Activated CD4-positive, alpha-beta T cell treated with anti-CD3 and anti-CD28 coated beads for 36 hours (primary cell): ENCODE measurements at regions not wholly inside any gene's neighbourhood (a gene's known extent, or its start where the extent isn't known, plus 50 kb on each side); places are given as distances from the start of the nearest gene placed in this dataset.
A peak's percentile ranks its signal among the peaks of the same experiment; 100 is the strongest.

Experiments
- ATAC-seq: fragments of 200-7000 bp; cut with Tn5 transposase; one replicate; pipeline ENCODE4 v1.10.0; 2021; ENCODE audit warnings: mild to moderate bottlenecking, moderate library complexity
- CTCF ChIA-PET: fragments of 350-600 bp; sonication (Branson Sonifier 250); formaldehyde crosslinking; loops from one replicate; lab custom pipeline; 2021; ENCODE audit warnings: antibody characterized with exemption; lab: Charles Lee
- POLR2A ChIA-PET: fragments of 350-600 bp; sonication (Branson Sonifier 250); formaldehyde crosslinking; loops from one replicate; lab custom pipeline; 2021; ENCODE audit warnings: antibody characterized with exemption, inconsistent platforms; lab: Charles Lee
- DNase-seq: peaks from one replicate; pipeline ENCODE4 v3.0.0-alpha.2; 2020
- H3K27ac Mint-ChIP-seq: one replicate; pipeline ENCODE4 v1.8.0; 2021; ENCODE audit warnings: mixed read lengths
- H3K27me3 Mint-ChIP-seq: one replicate; pipeline ENCODE4 v1.8.0; 2021; ENCODE audit warnings: mixed read lengths
- H3K36me3 Mint-ChIP-seq: one replicate; pipeline ENCODE4 v1.8.0; 2021; ENCODE audit warnings: low read depth, mixed read lengths
- H3K4me1 Mint-ChIP-seq: one replicate; pipeline ENCODE4 v1.8.0; 2021; ENCODE audit warnings: mixed read lengths
- H3K4me3 Mint-ChIP-seq: one replicate; pipeline ENCODE4 v1.8.0; 2021; ENCODE audit warnings: mild to moderate bottlenecking, moderate library complexity, mixed read lengths
- H3K9me3 Mint-ChIP-seq: one replicate; pipeline ENCODE4 v1.8.0; 2021; ENCODE audit warnings: low read depth, mixed read lengths
- intact Hi-C, 2 experiments: fragments of 100-400 bp; cut with DNase I in 1 of 2; cut with micrococcal nuclease in 1 of 2; formaldehyde crosslinking; loops; one replicate each; pipeline versions ENCODE4 v1.14.2 to v1.15.1; 2022 to 2024; cut with DNase I, micrococcal nuclease

- peaks cover 13% of the 10 kb centered on the region for H3K27me3 Mint-ChIP-seq
- no peaks in the 10 kb centered on the region for H3K4me1 Mint-ChIP-seq
- H3K4me3 Mint-ChIP-seq, result no peak overlapping the region
- intact Hi-C loops, result no loop called here
- DNase-seq (no peak), ATAC-seq (no peak)
- no peaks in the 10 kb centered on the region for H3K36me3 Mint-ChIP-seq
- no peak overlapping the region for H3K27ac Mint-ChIP-seq
- H3K9me3 Mint-ChIP-seq, result no peaks in the 10 kb centered on the region
- CTCF ChIA-PET, result no interaction called here
- POLR2A ChIA-PET, result no interaction called here
Measured at GRCh38 chr10:120300513-120300912, 156.5 kb upstream of the PLPP4 start.

- ATAC-seq, result no peak
- no peaks in the 10 kb centered on the region for H3K9me3 Mint-ChIP-seq
- POLR2A ChIA-PET, result no interaction called here
- H3K27ac Mint-ChIP-seq, result no peak overlapping the region
- no peaks in the 10 kb centered on the region for H3K4me1 Mint-ChIP-seq
- DNase-seq, result no peak
- H3K4me3 Mint-ChIP-seq, result no peak overlapping the region
- CTCF ChIA-PET, result no interaction called here
- H3K36me3 Mint-ChIP-seq, result no peaks in the 10 kb centered on the region
- intact Hi-C loops, result no loop called here
- H3K27me3 Mint-ChIP-seq, result peaks cover 10% of the 10 kb centered on the region
Measured at GRCh38 chr10:120308589-120308988, 148.4 kb upstream of the PLPP4 start.

- H3K27ac Mint-ChIP-seq, result no peak overlapping the region
- H3K4me1 Mint-ChIP-seq, result no peaks in the 10 kb centered on the region
- H3K27me3 Mint-ChIP-seq, result peaks cover 4% of the 10 kb centered on the region
- CTCF ChIA-PET, result no interaction called here
- ATAC-seq (no peak), DNase-seq (no peak)
- H3K36me3 Mint-ChIP-seq, result no peaks in the 10 kb centered on the region
- intact Hi-C loops, result no loop called here
- no peak overlapping the region for H3K4me3 Mint-ChIP-seq
- POLR2A ChIA-PET, result no interaction called here
- H3K9me3 Mint-ChIP-seq, result no peaks in the 10 kb centered on the region
Measured at GRCh38 chr10:120313715-120314114, 143.3 kb upstream of the PLPP4 start.

- intact Hi-C loops, result no loop called here
Measured at GRCh38 chr10:120314442-120314841, 142.6 kb upstream of the PLPP4 start.

GRCh38 chr10:120318862-120319261 lies 138.2 kb upstream of the PLPP4 start:
- POLR2A ChIA-PET, result interaction anchor here (0.7 kb wide), 1 partner anchor 9 kb away, joined by 3 read pairs; no protein-coding TSS in a partner anchor
- ATAC-seq, result no peak
- H3K36me3 Mint-ChIP-seq, result no peaks in the 10 kb centered on the region
- H3K4me1 Mint-ChIP-seq, result no peaks in the 10 kb centered on the region
- H3K4me3 Mint-ChIP-seq, result no peak overlapping the region
- CTCF ChIA-PET, result no interaction called here
- H3K27ac Mint-ChIP-seq, result no peak overlapping the region
- intact Hi-C loops, result no loop called here
- H3K27me3 Mint-ChIP-seq, result peaks cover 16% of the 10 kb centered on the region
- no peaks in the 10 kb centered on the region for H3K9me3 Mint-ChIP-seq
- DNase-seq, result no peak

More at GRCh38 chr10:120314442-120314841, 142.6 kb upstream of the PLPP4 start:
- ChIA-PET CTCF (no interaction called here), POLR2A (no interaction called here)
- H3K36me3 Mint-ChIP-seq, result no peaks in the 10 kb centered on the region
- no peaks in the 10 kb centered on the region for H3K4me1 Mint-ChIP-seq
- no peak overlapping the region for H3K27ac Mint-ChIP-seq
- no peaks in the 10 kb centered on the region for H3K9me3 Mint-ChIP-seq
- no peak overlapping the region for H3K4me3 Mint-ChIP-seq
- H3K27me3 Mint-ChIP-seq, result peaks cover 2% of the 10 kb centered on the region
- DNase-seq (no peak), ATAC-seq (no peak)

GRCh38 chr10:120327675-120328074 lies 129.4 kb upstream of the PLPP4 start:
- H3K27ac Mint-ChIP-seq, result no peak overlapping the region
- intact Hi-C loops, result no loop called here
- CTCF ChIA-PET, result no interaction called here
- peaks cover 11% of the 10 kb centered on the region for H3K27me3 Mint-ChIP-seq
- no peak overlapping the region for H3K4me3 Mint-ChIP-seq
- POLR2A ChIA-PET, result no interaction called here
- no peaks in the 10 kb centered on the region for H3K36me3 Mint-ChIP-seq
- H3K9me3 Mint-ChIP-seq, result no peaks in the 10 kb centered on the region
- ATAC-seq (no peak), DNase-seq (no peak)
- no peaks in the 10 kb centered on the region for H3K4me1 Mint-ChIP-seq

- Mint-ChIP-seq H3K4me1 (no peaks in the 10 kb centered on the region), H3K27me3 (peaks cover 11% of the 10 kb centered on the region), H3K9me3 (no peaks in the 10 kb centered on the region), H3K36me3 (no peaks in the 10 kb centered on the region), H3K27ac (no peak overlapping the region), H3K4me3 (no peak overlapping the region)
- ATAC-seq, result no peak
- POLR2A ChIA-PET, result no interaction called here
- DNase-seq, result no peak
- CTCF ChIA-PET, result no interaction called here
- intact Hi-C loops, result no loop called here
Measured at GRCh38 chr10:120328647-120329046, 128.4 kb upstream of the PLPP4 start.

GRCh38 chr10:120335553-120335952 lies 121.5 kb upstream of the PLPP4 start:
- no peaks in the 10 kb centered on the region for H3K36me3 Mint-ChIP-seq
- CTCF ChIA-PET, result interaction anchor here (0.7 to 1.5 kb wide), 2 partner anchors 18 to 366 kb away, joined by 3 read pairs; no protein-coding TSS in a partner anchor
- POLR2A ChIA-PET, result no interaction called here
- no peaks in the 10 kb centered on the region for H3K4me1 Mint-ChIP-seq
- intact Hi-C loops, result loop anchor here in 1 of 2 experiments (5.0 kb wide), 1 partner anchor 728 kb away; no protein-coding TSS in a partner anchor
- ATAC-seq (no peak), DNase-seq (no peak)
- H3K4me3 Mint-ChIP-seq, result no peak overlapping the region
- H3K27ac Mint-ChIP-seq, result no peak overlapping the region
- H3K27me3 Mint-ChIP-seq, result peaks cover 11% of the 10 kb centered on the region
- no peaks in the 10 kb centered on the region for H3K9me3 Mint-ChIP-seq

GRCh38 chr10:120336306-120336910 lies 120.6 kb upstream of the PLPP4 start:
- ChIA-PET CTCF (interaction anchor here (0.8 to 1.3 kb wide), 17 partner anchors 10 to 650 kb away, joined by 3 to 13 read pairs (median 3); no protein-coding TSS in a partner anchor), POLR2A (no interaction called here)
- ATAC-seq (no peak), DNase-seq (no peak)
- Mint-ChIP-seq H3K4me1 (no peaks in the 10 kb centered on the region), H3K9me3 (no peaks in the 10 kb centered on the region), H3K27ac (no peak overlapping the region), H3K4me3 (no peak overlapping the region), H3K36me3 (no peaks in the 10 kb centered on the region), H3K27me3 (peaks cover 11% of the 10 kb centered on the region)
- intact Hi-C loops, result loop anchor here (2.0 to 5.0 kb wide), 3 partner anchors 116 to 729 kb away; no protein-coding TSS in a partner anchor

GRCh38 chr10:120336911-120337540 lies 120.0 kb upstream of the PLPP4 start:
- Mint-ChIP-seq H3K27ac (no peak overlapping the region), H3K4me1 (no peaks in the 10 kb centered on the region), H3K36me3 (no peaks in the 10 kb centered on the region), H3K4me3 (no peak overlapping the region), H3K27me3 (peaks cover 11% of the 10 kb centered on the region), H3K9me3 (no peaks in the 10 kb centered on the region)
- ATAC-seq, result no peak
- intact Hi-C loops, result loop anchor here (1.0 to 5.0 kb wide), 6 partner anchors 116 to 730 kb away; no protein-coding TSS in a partner anchor
- CTCF ChIA-PET, result interaction anchor here (0.7 to 1.3 kb wide), 18 partner anchors 9 to 651 kb away, joined by 3 to 13 read pairs (median 3); no protein-coding TSS in a partner anchor
- DNase-seq, result peak; percentile 75
- POLR2A ChIA-PET, result no interaction called here

- CTCF ChIA-PET, result no interaction called here
- no peak overlapping the region for H3K27ac Mint-ChIP-seq
- POLR2A ChIA-PET, result interaction anchor here (0.6 kb wide), 1 partner anchor 18 kb away, joined by 3 read pairs; no protein-coding TSS in a partner anchor
Measured at GRCh38 chr10:120342115-120342714, 114.8 kb upstream of the PLPP4 start.

More at GRCh38 chr10:120342115-120342714, 114.8 kb upstream of the PLPP4 start:
- Mint-ChIP-seq H3K27me3 (peaks cover 10% of the 10 kb centered on the region), H3K4me1 (no peaks in the 10 kb centered on the region), H3K9me3 (no peaks in the 10 kb centered on the region), H3K36me3 (no peaks in the 10 kb centered on the region), H3K4me3 (no peak overlapping the region)
- DNase-seq (no peak), ATAC-seq (no peak)
- intact Hi-C loops, result no loop called here
